B cell (primary cell): ENCODE measurements at regions not wholly inside any gene's neighbourhood (a gene's known extent, or its start where the extent isn't known, plus 50 kb on each side); places are given as distances from the start of the nearest gene placed in this dataset.

Source experiments
- ATAC-seq: fragments of 200-7000 bp; cut with Tn5 transposase; one replicate; pipeline ENCODE4 v1.10.0; 2021; ENCODE audit warnings: low read depth, mild to moderate bottlenecking, moderate number of reproducible peaks, moderate library complexity
- CTCF ChIA-PET: fragments of 350-600 bp; sonication (Branson Sonifier 250); formaldehyde crosslinking; loops from one replicate; lab custom pipeline; 2021; ENCODE audit warnings: antibody characterized with exemption, inconsistent platforms; lab: Charles Lee
- POLR2A ChIA-PET: fragments of 350-600 bp; sonication (Branson Sonifier 250); formaldehyde crosslinking; loops from one replicate; lab custom pipeline; 2021; ENCODE audit warnings: antibody characterized with exemption; lab: Charles Lee
- DNase-seq: peaks from one replicate; pipeline ENCODE4 v3.0.0; 2013
- H2AFZ ChIP-seq: 2 replicates; pipeline ENCODE4 v1.6.1; 2012; ENCODE audit warnings: mild to moderate bottlenecking, low read depth, low read length; ENCODE audit not compliant: insufficient read depth, poor library complexity, severe bottlenecking
- H3K27ac ChIP-seq, 2 donors: 1 replicate in 1 of 2; 2 replicates in 1 of 2; pipeline ENCODE4 v1.5.1; 2012 to 2013; ENCODE audit warnings: low read length in 2 of 2, mild to moderate bottlenecking in 2 of 2, moderate library complexity in 1 of 2
- H3K27me3 ChIP-seq, 4 experiments: fragments of 200-600 bp in 1 of 4; sonication (generic) in 1 of 4; replicated peaks in 1 of 4; 1 replicate in 2 of 4; 2 replicates in 2 of 4; pipeline versions ENCODE4 v1.6.1 to v1.7.0; 2013 to 2016; ENCODE audit warnings: low read length in 3 of 4, mild to moderate bottlenecking in 2 of 4, mixed read lengths in 1 of 4, moderate library complexity in 1 of 4; ENCODE audit not compliant: insufficient read depth in 4 of 4, control insufficient read depth in 3 of 4; ENCODE audit errors: control extremely low read depth in 1 of 4
- H3K36me3 ChIP-seq, 2 experiments: replicated peaks in 1 of 2; 1 replicate in 1 of 2; 2 replicates in 1 of 2; pipeline versions ENCODE4 v1.6.1 to v1.7.1; 2013; ENCODE audit warnings: low read length in 1 of 2; ENCODE audit not compliant: insufficient read depth in 2 of 2, control insufficient read depth in 1 of 2; ENCODE audit errors: control extremely low read depth in 1 of 2, extremely low read depth in 1 of 2
- H3K4me1 ChIP-seq, 2 donors: fragments of 200-600 bp in 1 of 2; sonication (generic) in 1 of 2; 1 replicate in 1 of 2; 2 replicates in 1 of 2; pipeline versions ENCODE4 v1.5.1 to v1.6.1; 2013 to 2017; ENCODE audit warnings: low read length in 2 of 2; ENCODE audit not compliant: control insufficient read depth in 2 of 2, insufficient read depth in 2 of 2
- H3K4me2 ChIP-seq: replicated peaks from 2 replicates; pipeline ENCODE3; 2012; ENCODE audit warnings: mild to moderate bottlenecking, low read depth, low read length; ENCODE audit not compliant: poor library complexity, severe bottlenecking
- H3K4me3 ChIP-seq, 5 experiments: fragments of 200-600 bp in 1 of 5; sonication (generic) in 1 of 5; 1 replicate in 3 of 5; 2 replicates in 2 of 5; pipeline versions ENCODE4 v1.5.1 to v1.7.0; 2011 to 2016; ENCODE audit warnings: low read length in 4 of 5, mild to moderate bottlenecking in 4 of 5, low read depth in 2 of 5, control low read depth in 1 of 5, moderate library complexity in 1 of 5; ENCODE audit not compliant: insufficient read depth in 1 of 5; ENCODE audit errors: control extremely low read depth in 1 of 5, extremely low read depth in 1 of 5
- H3K79me2 ChIP-seq: fragments of 200-600 bp; sonication (generic); one replicate; pipeline ENCODE4 v1.6.0; 2016; ENCODE audit warnings: low read length; ENCODE audit not compliant: control insufficient read depth, insufficient read depth
- H3K9ac ChIP-seq: fragments of 200-600 bp; sonication (generic); 2 replicates; pipeline ENCODE4 v1.6.1; 2017; ENCODE audit warnings: mild to moderate bottlenecking, low read length, moderate library complexity
- H3K9me3 ChIP-seq, 3 donors: one replicate each; pipeline versions ENCODE4 v1.6.1 to v1.7.1; 2013; ENCODE audit warnings: low read length in 2 of 3; ENCODE audit not compliant: control insufficient read depth in 2 of 3, insufficient read depth in 1 of 3; ENCODE audit errors: control extremely low read depth in 1 of 3
- H4K20me1 ChIP-seq: 2 replicates; pipeline ENCODE4 v1.6.0; 2012; ENCODE audit warnings: mild to moderate bottlenecking, low read length; ENCODE audit not compliant: insufficient read depth, control insufficient read depth, poor library complexity, severe bottlenecking
- H3K27ac Mint-ChIP-seq: one replicate; pipeline ENCODE4 v1.8.0; 2021; ENCODE audit warnings: mixed read lengths
- H3K27me3 Mint-ChIP-seq: one replicate; pipeline ENCODE4 v1.8.0; 2021; ENCODE audit warnings: mixed read lengths
- H3K4me1 Mint-ChIP-seq: one replicate; pipeline ENCODE4 v1.8.0; 2021; ENCODE audit warnings: mixed read lengths
- H3K4me3 Mint-ChIP-seq: one replicate; pipeline ENCODE4 v1.8.0; 2021; ENCODE audit warnings: mixed read lengths
- H3K9me3 Mint-ChIP-seq: one replicate; pipeline ENCODE4 v1.8.0; 2022; ENCODE audit warnings: mixed read lengths; ENCODE audit not compliant: insufficient read depth
- CTCF ChIP-seq: fragments of 200-600 bp; IDR thresholded peaks from one replicate; pipeline ENCODE4 v1.8.0; 2022; ENCODE audit warnings: antibody characterized with exemption, mild to moderate bottlenecking
- EZH2 ChIP-seq: IDR thresholded peaks from 2 replicates; pipeline ENCODE4 v1.6.1; 2012; ENCODE audit warnings: borderline replicate concordance, low read depth, mild to moderate bottlenecking, moderate library complexity, low read length; ENCODE audit not compliant: insufficient read depth, poor library complexity, severe bottlenecking
- WGBS: methylation state at CpG from one replicate; pipeline ENCODE4 v1.1.5; 2013; ENCODE audit warnings: missing lambda C conversion rate; ENCODE audit not compliant: insufficient coverage; 5-methylcytosine and 5-hydroxymethylcytosine counted together
- intact Hi-C: fragments of 100-400 bp; cut with micrococcal nuclease; formaldehyde crosslinking; loops from one replicate; pipeline ENCODE4 v1.10.0; 2022

GRCh38 chr14:71301611-71302010 lies 394.4 kb downstream of the PCNX1 start:
- no peak overlapping the region for H3K4me3 ChIP-seq
- no peak overlapping the region for H3K4me3 Mint-ChIP-seq
- WGBS = no CpG with 5 or more reads among the region's 2 CpGs
- H3K79me2 ChIP-seq = no peaks in the 10 kb centered on the region
- H4K20me1 ChIP-seq = no peaks in the 10 kb centered on the region
- DNase-seq = no peak
- H3K9me3 Mint-ChIP-seq = peaks cover 8% of the 10 kb centered on the region
- no peak overlapping the region for H2AFZ ChIP-seq
- TF ChIP-seq EZH2 = no peak
- TF ChIP-seq CTCF = no peak
- H3K4me2 ChIP-seq = no peak overlapping the region
- H3K27me3 Mint-ChIP-seq = peaks cover 11% of the 10 kb centered on the region
- H3K27ac Mint-ChIP-seq = no peak overlapping the region
- H3K27ac ChIP-seq = no peak overlapping the region
- ChIA-PET POLR2A (no interaction called here), CTCF (no interaction called here)
- H3K9me3 ChIP-seq = peaks cover 0 to 9% (median 7%) of the 10 kb centered on the region in 3 donors
- H3K4me1 ChIP-seq = no peaks in the 10 kb centered on the region
- H3K9ac ChIP-seq = no peak overlapping the region
- no peaks in the 10 kb centered on the region for H3K4me1 Mint-ChIP-seq
- intact Hi-C loops = no loop called here
- no peaks in the 10 kb centered on the region for H3K27me3 ChIP-seq
- no peak for ATAC-seq
- H3K36me3 ChIP-seq = no peaks in the 10 kb centered on the region

GRCh38 chr14:71304690-71305089 lies 397.4 kb downstream of the PCNX1 start:
- H3K4me1 Mint-ChIP-seq = no peaks in the 10 kb centered on the region
- intact Hi-C loops = no loop called here
- no peak overlapping the region for H3K4me3 Mint-ChIP-seq
- no peak for DNase-seq
- H3K27ac Mint-ChIP-seq = no peak overlapping the region
- Histone ChIP-seq H3K4me2 (no peak overlapping the region), H2AFZ (no peak overlapping the region), H3K4me1 (no peaks in the 10 kb centered on the region), H3K9me3 (peaks cover 0 to 9% (median 7%) of the 10 kb centered on the region in 3 donors), H4K20me1 (no peaks in the 10 kb centered on the region), H3K27ac (no peak overlapping the region), H3K36me3 (no peaks in the 10 kb centered on the region), H3K27me3 (peaks cover 0 to 6% (median 2%) of the 10 kb centered on the region in 4 experiments), H3K79me2 (no peaks in the 10 kb centered on the region), H3K4me3 (no peak overlapping the region), H3K9ac (no peak overlapping the region)
- POLR2A ChIA-PET = no interaction called here
- H3K27me3 Mint-ChIP-seq = peaks cover 32% of the 10 kb centered on the region
- TF ChIP-seq CTCF = no peak
- TF ChIP-seq EZH2 = no peak
- WGBS = 99% methylated on average over 6 of the region's 6 CpGs
- CTCF ChIA-PET = no interaction called here
- no peak for ATAC-seq
- peaks cover 8% of the 10 kb centered on the region for H3K9me3 Mint-ChIP-seq
